Fibroblast of lung (primary cell): ENCODE measurements at regions not wholly inside any gene's neighbourhood (a gene's known extent, or its start where the extent isn't known, plus 50 kb on each side); places are given as distances from the start of the nearest gene placed in this dataset.

Source experiments
- EZH2 ChIP-seq: IDR thresholded peaks from 2 replicates; pipeline ENCODE4 v1.5.1; 2012; ENCODE audit warnings: low read length, control low read depth, mild to moderate bottlenecking; ENCODE audit errors: missing control alignments
- TF ChIP-seq, protein P1 (sequence below), 2 donors: IDR thresholded peaks in 1 of 2; conservative IDR thresholded peaks in 1 of 2; 1 replicate in 1 of 2; 2 replicates in 1 of 2; pipeline ENCODE4 v1.5.1; 2011 to 2012; ENCODE audit warnings: low read length in 2 of 2, control low read depth in 1 of 2, inconsistent platforms in 1 of 2, low read depth in 1 of 2, mild to moderate bottlenecking in 1 of 2

DNA sequence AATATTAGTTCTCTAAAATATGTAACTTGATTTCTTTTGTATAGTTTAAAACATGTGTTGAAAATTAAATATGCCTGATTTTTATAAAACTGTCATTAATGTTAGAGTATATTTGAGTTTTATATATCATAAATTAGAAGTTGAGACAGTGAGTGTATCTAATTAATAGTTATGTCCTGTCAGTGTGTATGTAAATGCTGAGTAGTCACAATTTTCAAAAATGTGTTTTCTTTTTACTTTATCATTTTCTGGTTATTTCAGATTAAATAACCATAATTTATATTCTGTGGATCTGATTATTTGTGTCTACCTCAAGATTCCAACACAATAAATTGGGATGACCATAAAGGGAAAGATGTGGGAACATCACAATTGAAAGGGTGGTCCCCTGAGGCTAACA is 82.7 kb upstream of the CXXC4 start:
- TF ChIP-seq, protein P1, sequence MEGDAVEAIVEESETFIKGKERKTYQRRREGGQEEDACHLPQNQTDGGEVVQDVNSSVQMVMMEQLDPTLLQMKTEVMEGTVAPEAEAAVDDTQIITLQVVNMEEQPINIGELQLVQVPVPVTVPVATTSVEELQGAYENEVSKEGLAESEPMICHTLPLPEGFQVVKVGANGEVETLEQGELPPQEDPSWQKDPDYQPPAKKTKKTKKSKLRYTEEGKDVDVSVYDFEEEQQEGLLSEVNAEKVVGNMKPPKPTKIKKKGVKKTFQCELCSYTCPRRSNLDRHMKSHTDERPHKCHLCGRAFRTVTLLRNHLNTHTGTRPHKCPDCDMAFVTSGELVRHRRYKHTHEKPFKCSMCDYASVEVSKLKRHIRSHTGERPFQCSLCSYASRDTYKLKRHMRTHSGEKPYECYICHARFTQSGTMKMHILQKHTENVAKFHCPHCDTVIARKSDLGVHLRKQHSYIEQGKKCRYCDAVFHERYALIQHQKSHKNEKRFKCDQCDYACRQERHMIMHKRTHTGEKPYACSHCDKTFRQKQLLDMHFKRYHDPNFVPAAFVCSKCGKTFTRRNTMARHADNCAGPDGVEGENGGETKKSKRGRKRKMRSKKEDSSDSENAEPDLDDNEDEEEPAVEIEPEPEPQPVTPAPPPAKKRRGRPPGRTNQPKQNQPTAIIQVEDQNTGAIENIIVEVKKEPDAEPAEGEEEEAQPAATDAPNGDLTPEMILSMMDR (conservative IDR thresholded peaks at IDR 0.05 in 1 of 2, IDR thresholded peaks at IDR 0.05 in 1 of 2; ENCODE audit: low read depth in 1 of 2, low read length in 2 of 2), result no peak
- TF ChIP-seq EZH2, result no peak
